ENCODE measurements at regions not wholly inside any gene's neighbourhood (a gene's known extent, or its start where the extent isn't known, plus 50 kb on each side); places are given as distances from the start of the nearest gene placed in this dataset.

GRCh38 chr3:157759311-157759710 is 256.1 kb upstream of the VEPH1 start:
- Histone ChIP-seq H3K9me3 (no peaks in the 10 kb centered on the region), H3K4me1 (no peaks in the 10 kb centered on the region), H3K4me3 (no peak overlapping the region), H3K27ac (no peak overlapping the region), H3K27me3 (no peaks in the 10 kb centered on the region), H3K36me3 (no peaks in the 10 kb centered on the region)
- TF ChIP-seq CTCF (IDR thresholded peaks at IDR 0.05) (no peak), POLR2AphosphoS5 (IDR thresholded peaks at IDR 0.05) (no peak), POLR2A (IDR thresholded peaks at IDR 0.05) (no peak), EP300 (IDR thresholded peaks at IDR 0.05) (no peak)
- intact Hi-C loops (cut with DNase I) = no loop called here
- no peak for DNase-seq
- WGBS, 2 donors = 49 to 74% methylated on average over 4 of the region's 4 CpGs

DNA sequence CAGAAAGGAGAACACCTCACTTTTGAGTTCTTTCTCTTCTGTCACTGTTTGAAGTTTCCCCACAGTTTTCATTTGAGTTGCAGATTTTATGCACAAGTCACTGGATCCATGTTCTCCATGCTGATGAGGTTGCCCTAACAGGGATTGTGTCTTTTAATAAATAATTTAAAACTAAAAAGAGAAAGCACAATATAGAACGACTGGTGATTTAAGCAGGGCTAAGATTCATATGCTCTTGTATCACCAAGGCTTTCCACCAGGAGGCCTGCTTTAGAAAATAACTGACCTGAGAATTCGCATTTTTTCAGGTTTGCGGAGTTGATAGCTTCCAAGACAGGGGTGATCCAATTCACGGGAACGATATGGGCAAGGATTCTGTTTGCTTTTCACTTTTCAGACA is 252.0 kb upstream of the VEPH1 start:
- Histone ChIP-seq H3K4me3 (no peak overlapping the region), H3K9me3 (no peaks in the 10 kb centered on the region), H3K4me1 (no peaks in the 10 kb centered on the region), H3K27ac (no peak overlapping the region), H3K36me3 (no peaks in the 10 kb centered on the region), H3K27me3 (no peaks in the 10 kb centered on the region)
- intact Hi-C loops (cut with DNase I) = no loop called here
- DNase-seq = no peak
- 68 to 72% methylated on average over 5 of the region's 5 CpGs for WGBS, 2 donors
- TF ChIP-seq POLR2A (IDR thresholded peaks at IDR 0.05) (no peak), POLR2AphosphoS5 (IDR thresholded peaks at IDR 0.05) (no peak), EP300 (IDR thresholded peaks at IDR 0.05) (no peak), CTCF (IDR thresholded peaks at IDR 0.05) (no peak)

DNA sequence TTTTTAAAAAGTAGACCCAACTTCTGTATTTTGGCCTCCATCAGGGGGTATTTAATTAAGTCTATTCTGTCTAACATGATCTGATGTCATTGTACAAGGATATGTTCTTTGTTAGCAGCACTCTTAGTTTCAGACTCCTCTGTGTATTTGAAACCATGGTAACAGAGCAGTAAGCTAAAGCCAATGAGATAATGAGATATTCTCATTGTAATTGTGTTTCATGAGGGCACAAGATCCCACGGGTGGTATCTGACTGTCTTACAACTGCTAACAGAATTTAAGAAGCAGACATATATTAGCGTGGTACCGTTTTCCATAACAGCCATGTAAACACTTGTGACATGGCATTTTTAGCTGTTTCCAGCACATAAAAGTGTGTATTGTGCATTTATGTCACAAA is 251.2 kb upstream of the VEPH1 start:
- 61 to 70% methylated on average over 3 of the region's 3 CpGs for WGBS, 2 donors

GRCh38 chr3:157753787-157754136 is 250.5 kb upstream of the VEPH1 start:
- WGBS, 2 donors = 38 to 65% methylated on average over 3 of the region's 3 CpGs

More for the DNA sequence above, 251.2 kb upstream of the VEPH1 start:
- Histone ChIP-seq H3K27me3 (no peaks in the 10 kb centered on the region), H3K36me3 (no peaks in the 10 kb centered on the region), H3K27ac (no peak overlapping the region), H3K4me3 (no peak overlapping the region), H3K4me1 (no peaks in the 10 kb centered on the region), H3K9me3 (no peaks in the 10 kb centered on the region)
- no peak for DNase-seq
- intact Hi-C loops (cut with DNase I) = no loop called here
- TF ChIP-seq POLR2A (IDR thresholded peaks at IDR 0.05) (no peak), EP300 (IDR thresholded peaks at IDR 0.05) (no peak), CTCF (IDR thresholded peaks at IDR 0.05) (no peak), POLR2AphosphoS5 (IDR thresholded peaks at IDR 0.05) (no peak)

More at GRCh38 chr3:157753787-157754136, 250.5 kb upstream of the VEPH1 start:
- no peak for TF ChIP-seq POLR2A (IDR thresholded peaks at IDR 0.05)
- TF ChIP-seq CTCF (IDR thresholded peaks at IDR 0.05) = no peak
- TF ChIP-seq POLR2AphosphoS5 (IDR thresholded peaks at IDR 0.05) = no peak
- TF ChIP-seq EP300 (IDR thresholded peaks at IDR 0.05) = no peak
- H3K27me3 ChIP-seq = no peaks in the 10 kb centered on the region
- H3K4me1 ChIP-seq = no peaks in the 10 kb centered on the region
- no peaks in the 10 kb centered on the region for H3K9me3 ChIP-seq
- no peak for DNase-seq
- H3K27ac ChIP-seq = no peak overlapping the region
- no peak overlapping the region for H3K4me3 ChIP-seq
- intact Hi-C loops (cut with DNase I) = no loop called here
- H3K36me3 ChIP-seq = no peaks in the 10 kb centered on the region

Measured in sigmoid colon (tissue), 6 donors.